GM11168 (cell line): ENCODE measurements at regions not wholly inside any gene's neighbourhood (a gene's known extent, or its start where the extent isn't known, plus 50 kb on each side); places are given as distances from the start of the nearest gene placed in this dataset.

Experiments used
- in situ Hi-C: fragments of 300-500 bp; cut with MboI; formaldehyde crosslinking; loops from one replicate; pipeline ENCODE4 v1.12.0; 2022; ENCODE audit warnings: low sequenced_read_pairs; ENCODE audit not compliant: unreplicated experiment

DNA sequence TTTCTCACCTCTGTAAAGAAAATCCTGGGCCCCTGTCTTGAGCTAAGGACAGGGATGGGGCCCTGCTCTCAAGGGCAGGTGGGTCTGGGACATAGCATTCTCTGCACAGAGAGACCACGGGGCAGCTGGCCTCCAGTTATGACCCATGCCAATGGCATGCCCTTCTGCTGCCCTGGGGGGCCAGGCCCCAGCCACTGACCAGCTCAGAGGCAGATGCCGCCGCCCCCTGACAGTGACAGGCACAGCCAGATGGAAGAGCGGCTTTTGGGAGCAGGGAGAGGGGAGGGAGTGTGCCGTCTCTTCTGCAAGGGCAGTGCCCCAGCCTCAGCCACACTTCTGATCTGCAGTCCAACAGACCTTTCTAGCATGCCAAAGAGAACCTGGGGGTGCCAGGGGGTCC, 114.8 kb upstream of the NAV2 start:
- in situ Hi-C loops = no loop called here

DNA sequence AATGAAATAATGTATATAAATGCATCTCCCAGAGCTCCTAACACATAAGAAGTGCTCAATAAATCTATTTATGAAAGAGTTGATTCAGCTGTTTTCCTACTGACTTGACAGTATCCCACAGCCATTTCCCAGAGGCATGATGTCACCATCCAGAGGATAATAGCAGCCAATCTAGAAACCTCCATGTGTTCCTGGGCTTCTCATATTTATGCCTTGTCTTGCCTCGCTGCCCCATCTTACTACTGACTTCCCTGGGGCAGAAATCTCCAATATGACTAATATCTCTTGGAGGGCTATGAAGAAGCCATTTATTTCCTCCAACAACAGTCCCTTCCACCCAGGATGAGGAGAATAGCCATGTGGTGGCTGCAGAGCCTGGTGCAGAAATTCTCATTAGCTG, 115.4 kb upstream of the NAV2 start:
- in situ Hi-C loops = no loop called here

DNA sequence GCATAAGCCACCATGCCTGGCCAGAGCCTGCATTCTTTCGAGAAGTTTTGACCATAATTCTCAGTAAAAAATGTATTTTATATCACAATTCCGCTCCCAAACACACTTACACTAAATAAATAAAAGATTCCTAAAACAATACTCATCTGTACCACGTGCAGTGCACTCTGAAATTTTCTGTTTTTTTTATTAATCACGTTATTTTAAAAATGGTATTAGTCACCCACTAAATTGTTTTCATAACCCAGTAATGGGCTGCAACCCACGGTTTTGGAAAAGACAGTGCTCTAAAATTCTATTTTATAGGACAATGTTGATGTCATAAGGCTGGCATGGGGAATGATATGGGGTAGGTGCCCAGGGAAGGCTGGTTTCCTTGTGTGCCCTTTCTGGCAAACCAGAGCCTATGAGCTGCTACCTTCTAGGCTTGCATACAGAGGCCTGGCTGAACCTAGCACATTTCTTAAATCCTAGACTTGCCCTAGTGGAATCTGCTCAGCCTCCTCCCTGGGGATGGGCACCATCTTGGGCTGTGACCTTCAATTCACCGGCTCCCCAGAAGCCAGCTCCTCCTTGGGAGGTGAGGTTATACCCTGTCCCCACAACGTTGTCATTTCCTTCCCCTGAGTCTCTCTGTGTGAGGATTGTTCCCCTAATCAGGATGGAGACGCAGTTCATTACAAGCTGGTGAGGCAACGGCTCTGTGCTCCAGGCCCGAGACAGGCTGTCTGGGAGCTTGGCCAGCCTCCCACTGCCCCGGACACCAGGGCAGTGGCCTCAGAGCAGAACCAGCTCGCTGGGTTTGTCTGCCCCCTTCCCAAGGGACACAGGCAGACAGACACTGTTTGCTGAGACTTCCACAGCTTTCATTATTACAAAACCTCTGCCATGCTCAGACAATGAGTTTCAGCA, 116.5 kb upstream of the NAV2 start:
- in situ Hi-C loops = no loop called here

DNA sequence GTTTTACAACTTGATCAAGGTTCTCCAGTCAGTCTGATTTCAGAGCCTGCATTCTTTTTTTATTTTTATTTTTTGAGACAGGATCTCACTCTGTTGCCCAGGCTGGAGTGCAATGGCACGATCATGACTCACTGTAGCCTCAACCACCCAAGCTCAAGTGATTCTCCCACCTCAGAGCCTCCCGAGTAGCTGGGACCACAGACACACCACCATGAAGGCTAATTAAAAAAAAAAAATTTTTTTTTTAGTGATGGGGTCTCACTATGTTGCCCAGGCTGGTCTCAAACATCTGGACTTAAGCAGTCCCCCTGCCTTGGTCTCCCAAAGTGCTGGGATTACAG, 117.2 kb upstream of the NAV2 start:
- in situ Hi-C loops = no loop called here

DNA sequence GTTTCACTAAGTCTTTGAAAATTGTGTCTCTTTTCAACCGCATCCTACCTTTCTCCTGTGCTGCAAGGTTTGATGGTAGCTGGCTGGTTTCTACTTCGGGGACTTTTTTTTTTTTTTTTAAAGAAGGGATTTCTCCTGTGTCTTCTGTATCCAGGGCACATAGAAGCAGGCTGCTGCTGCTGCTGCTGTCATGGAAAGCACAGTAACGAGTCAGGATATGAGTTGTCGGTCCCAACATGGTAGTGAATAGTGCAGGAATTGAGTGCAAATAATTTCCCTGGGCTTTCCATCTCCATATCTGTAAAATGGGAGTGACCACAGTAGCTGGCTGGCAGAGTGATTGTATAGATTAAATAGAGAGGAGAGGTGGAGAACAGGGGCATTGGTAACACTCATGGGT, 118.3 kb upstream of the NAV2 start:
- in situ Hi-C loops = no loop called here

DNA sequence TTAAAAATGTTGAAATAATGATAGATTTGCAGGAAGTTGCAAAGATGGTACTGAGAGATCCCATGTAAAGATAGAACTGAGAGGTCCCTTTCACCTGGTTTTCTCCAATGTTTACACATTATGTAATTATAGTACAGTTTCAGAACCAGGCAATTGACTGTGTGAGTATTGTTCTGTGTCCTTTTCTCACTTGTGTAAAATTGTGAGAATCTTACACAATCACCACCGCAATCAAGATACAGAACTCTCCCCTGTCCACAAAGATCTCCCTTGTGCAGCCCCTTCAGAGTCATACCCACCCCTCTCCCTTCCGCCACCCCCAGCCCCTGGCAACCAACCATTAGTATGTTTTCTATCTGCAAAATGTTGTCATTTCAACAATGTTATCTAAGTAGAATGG, 119.8 kb upstream of the NAV2 start:
- in situ Hi-C loops = no loop called here

DNA sequence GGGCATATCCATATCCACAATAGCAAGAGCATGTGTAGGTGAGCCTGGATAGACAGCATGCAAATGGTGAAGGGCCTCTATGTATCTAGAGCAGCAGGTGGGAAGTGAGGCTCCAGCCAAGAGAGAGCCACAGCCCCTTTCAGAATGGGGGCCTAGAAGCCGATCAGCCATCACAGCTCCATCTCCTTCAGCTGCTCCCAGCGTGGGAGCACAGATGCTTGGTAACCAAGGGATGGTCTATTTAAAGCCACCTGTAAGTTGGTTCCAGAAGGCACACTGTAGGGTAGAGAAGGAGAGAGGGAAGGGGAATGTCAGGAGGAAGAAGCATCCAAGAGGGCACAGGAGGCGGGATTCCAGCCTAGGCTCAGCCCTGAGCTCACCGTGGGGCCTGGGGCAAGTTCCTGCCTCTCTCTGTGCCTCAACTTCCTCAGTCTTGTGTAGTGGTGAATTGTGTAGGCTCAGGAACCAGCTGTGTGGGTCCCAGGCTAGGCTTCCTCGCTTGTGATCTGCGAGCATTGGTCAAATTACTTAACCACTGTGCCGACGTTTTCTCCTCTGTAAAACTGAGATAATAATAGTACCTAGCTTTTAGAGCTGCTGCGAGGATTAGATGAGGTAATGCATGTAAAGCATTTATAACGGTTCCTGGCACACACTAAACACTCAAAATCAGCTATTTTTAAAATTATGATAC, 122.9 kb upstream of the NAV2 start:
- in situ Hi-C loops = no loop called here

DNA sequence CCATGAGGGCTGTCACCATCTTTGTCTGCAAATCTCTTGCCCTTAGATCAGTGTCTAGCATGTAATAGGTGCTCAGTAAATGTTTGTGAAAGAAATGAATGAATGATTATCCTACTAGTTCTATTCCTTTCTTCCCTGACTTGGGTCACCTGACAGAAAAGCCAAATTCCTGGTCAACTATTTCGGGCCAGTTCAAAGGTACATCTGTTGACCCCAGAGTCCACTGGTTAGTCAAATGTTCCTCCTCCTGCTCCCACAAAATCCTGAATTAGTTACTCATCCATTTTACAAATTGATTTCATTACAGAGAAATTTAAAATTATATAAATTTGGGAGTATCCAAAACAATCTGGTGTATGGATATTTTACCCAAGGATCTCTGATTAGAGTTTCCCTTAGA, 124.7 kb upstream of the NAV2 start:
- in situ Hi-C loops = no loop called here

DNA sequence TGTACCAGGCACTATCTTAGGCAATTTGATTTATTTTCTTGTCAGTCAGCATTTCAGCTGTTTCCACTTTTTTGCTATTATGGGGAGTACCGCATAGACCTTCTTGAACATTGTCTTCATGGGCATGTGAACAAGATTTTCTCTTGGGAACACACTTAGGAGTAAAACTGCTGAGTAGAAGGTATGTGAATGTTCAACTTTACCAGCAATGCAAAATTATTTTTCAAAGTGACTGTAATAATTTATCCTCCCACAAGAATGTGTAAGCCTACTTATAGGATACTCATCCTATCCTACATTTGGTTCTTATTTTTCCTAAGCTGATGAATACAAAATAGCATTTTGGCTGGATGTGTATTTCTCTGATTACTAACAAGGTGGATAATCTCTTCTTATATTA, 132.0 kb upstream of the NAV2 start:
- in situ Hi-C loops = no loop called here

DNA sequence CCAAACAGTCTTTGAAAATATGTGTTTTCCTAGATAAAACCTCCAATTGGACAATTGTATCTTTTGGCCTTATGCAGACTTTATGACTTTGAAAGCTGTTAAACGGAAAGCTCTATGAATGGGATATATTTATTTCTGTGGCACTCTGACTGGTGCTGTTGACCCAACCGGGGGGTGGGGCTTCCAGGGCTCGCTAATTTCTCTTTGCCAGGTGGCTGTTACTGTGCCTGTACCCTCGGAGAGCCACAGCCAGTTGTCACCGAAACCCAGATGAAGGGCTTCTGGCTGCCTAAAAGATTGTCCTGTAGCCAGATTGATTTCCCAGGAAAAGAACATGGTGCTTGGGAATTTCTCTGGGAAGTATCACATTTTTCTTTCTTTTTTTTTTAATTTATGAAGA, 132.7 kb upstream of the NAV2 start:
- in situ Hi-C loops = no loop called here

DNA sequence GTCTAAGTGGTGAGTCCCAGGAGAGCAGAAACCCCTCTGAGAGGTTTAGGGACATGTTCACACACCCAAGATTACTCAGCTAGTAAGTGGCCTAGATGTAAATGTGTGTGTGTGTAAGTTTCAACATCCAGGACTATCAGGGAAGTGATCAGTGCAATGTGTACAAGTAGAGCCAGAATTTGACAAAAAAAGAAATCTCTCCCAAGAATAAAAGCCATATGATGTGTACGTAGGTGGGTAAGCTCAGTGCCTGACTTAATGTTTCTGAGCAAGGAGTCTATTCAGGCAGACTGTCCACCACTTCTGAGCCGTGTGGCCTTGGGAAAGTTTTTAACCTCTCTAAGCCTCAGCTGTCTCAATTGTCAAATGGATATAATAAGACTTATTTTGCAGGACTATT, 133.8 kb upstream of the NAV2 start:
- in situ Hi-C loops = no loop called here

DNA sequence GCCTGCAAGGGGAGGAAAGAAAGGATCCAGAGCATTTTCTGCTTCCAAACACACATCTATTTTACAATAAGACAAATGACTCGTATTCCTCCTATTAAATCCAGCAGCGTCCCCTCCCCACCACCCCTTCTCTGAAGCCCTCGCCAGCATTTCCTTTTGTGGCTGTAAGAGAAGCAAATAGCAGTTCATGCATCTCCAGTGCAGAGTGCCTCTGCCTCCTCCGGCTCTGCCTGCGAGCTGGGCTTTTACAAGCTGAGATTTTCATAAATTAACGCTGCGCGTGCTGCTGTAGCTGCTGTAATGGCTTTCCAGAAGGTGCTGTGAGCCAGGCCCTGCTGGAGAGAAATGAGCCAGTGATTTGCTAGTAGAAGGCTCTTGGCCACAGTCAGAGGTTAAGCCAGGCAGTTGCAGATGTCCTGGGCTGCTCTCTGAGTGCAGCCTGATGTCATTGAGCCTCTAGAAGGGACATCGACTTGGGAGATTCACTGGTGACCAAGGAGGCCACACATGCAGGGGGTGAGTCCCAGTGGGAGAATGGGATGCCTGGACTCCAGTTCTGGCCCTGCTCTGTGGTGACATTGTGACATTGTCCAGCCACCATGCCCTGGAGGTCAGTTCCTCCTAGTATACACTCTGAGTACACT, 134.5 kb upstream of the NAV2 start:
- in situ Hi-C loops = no loop called here

DNA sequence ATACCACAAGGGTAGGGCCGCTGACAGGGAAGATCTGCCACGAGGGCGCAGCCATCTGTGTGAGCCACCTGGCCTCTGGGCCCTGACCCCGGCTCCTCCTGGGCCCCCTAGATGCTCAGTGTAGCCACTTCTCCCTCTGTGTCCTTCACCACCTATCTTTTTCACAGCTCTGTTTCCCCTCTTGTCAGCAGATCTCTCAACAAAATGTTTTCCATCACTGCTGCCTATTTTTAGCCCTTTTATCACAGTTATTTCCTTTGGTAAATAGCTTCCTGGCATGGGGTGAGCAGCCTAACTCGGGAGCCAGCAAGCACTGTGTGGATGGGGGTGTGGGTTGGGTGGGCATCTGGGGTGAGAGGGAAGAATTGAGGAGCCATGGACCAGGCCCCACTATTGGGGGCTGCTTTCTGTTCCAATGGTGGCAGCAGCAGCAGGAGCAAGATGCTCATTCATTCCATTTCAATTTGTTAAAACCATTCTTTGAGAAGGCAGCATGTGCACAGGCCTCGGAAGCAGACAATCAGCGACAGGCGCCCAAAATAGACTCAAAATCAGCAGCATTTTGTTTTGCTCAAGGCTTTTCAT, 135.2 kb upstream of the NAV2 start:
- in situ Hi-C loops = no loop called here

DNA sequence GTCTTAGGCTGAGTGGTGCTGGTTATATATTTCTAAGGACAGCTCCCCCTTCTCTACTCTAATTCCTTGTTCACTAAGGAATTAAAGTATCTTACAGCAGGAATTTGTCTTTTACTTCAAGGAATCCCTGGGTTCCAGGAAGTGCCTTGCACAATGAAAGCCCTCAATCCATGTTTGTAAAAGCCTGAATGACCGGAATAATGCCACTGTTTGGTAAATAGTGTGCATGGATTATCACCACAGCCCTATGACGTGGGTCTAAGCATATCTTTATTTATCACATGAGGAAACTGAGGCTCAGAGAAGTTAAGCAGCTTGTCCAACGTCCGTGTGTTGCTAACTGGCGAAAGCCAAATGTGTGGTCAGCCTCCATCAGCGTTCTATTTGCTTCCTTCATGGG, 135.7 kb upstream of the NAV2 start:
- in situ Hi-C loops = no loop called here

DNA sequence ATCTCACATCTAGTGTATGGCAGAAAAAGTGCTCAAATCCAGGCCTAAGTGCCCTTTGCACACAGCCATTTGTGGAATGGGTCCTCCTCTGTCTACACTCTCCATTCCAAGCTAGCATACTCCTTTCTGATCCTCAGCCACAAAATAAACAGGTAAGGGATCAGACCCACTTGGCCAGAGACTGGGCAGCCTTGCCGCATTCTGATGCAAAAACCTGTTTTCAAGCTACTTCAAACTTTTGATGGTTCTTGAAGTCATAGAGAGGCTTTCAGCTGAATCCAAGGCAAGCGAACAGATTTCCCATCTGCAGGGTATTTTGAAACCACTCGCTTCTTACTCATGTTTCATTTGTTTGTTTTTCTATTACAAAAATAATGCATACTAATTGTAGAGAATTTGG, 136.6 kb upstream of the NAV2 start:
- in situ Hi-C loops = no loop called here

DNA sequence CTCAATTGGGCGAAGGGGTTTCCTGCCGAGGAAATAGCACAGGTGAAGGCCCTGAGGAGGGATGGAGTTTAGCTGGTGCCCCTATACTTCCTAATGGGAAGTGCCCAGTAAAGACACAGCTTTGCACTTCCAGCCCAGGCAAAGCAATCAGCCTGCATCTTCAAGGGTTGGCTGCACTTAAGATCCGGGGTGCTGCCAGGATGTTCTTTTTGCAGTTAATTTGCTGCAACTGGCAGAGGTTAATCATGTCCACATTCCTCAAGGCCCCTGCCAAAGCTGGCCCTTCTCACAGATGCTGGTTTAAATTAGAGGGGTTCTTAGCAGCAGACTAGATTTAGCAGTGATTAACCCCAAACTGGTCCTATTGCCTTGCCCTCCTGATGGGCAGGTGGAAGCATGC, 137.7 kb upstream of the NAV2 start:
- in situ Hi-C loops = no loop called here

DNA sequence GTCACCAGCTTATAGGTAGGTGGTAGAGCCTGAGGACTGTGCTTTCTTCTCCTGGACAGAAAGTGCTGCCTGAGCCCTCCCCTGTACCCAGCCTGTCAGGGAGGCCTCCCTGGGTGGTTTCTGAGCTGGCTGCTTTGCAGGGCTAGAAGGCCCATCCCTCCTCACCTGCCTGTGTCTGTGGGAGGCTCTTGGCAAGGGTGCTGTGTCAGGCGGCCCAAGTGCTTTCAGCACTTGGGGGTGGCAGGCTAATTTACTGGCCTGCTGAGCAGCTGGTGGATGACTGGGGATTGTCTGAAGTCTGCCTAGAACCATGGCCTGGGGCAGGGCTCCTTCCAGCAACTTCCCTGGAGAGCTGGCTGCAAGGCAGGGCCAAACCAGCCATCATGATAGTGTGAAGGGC, 139.0 kb upstream of the NAV2 start:
- in situ Hi-C loops = no loop called here

DNA sequence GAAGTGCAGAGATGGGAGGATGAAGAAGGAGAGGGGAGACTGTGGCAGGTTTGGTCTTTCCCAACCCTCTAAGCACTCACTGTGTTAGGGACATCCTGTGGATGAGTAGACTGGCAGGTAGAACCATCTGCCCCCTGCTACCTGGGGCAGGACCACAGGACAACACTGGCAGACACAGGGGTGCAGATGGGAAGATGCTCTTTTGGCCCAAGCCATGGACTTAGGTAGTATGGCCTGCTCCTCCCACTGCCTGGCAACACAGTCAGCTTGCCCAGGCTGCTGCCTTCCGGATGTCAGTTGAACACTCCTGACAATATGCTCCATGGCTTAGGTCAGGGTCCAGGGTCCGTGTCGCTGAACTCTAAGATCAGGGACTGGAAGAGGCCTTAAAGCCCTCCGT, 140.7 kb upstream of the NAV2 start:
- in situ Hi-C loops = no loop called here

DNA sequence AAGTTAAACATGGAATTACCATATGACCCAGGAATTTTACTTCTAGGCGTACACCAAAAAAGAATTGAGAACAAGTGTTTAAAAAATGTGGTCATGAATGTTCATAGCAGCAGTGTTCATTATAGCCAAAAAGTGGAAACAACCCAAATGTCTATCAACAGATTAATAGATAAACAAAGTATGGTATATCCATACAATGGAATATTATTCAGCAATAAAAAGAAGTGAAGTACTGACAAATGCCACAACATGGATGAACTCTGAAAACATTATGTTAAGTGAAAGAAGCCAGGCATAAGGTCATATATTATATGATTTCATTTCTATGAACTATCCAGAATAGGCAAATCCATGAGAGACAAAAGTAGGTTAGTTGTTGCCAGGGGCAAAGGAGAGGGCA, 141.7 kb upstream of the NAV2 start:
- in situ Hi-C loops = no loop called here

DNA sequence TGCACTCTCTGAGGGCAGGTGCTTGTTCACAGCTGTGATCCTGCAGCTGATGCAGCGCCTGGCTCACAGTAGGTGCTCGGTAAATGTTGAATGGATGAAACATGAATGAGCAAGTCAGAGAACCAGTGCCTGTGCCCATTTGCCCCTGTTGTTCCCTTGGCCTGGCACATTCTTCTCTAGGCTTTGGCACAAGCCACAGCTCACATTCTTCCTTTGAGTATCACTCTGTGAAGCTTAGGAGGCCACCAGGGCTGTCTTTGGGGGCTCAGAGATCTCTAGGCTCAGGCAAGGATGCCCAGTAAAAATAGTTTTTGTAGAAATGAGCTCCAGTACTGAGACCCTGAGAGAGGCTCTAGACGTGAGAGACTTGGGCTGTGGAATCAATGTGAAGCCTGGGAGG, 144.6 kb upstream of the NAV2 start:
- in situ Hi-C loops = loop anchor here (10.0 kb wide), 1 partner anchor 337 kb away; no protein-coding TSS in a partner anchor
